ENCODE measurements at regions not wholly inside any gene's neighbourhood (a gene's known extent, or its start where the extent isn't known, plus 50 kb on each side); places are given as distances from the start of the nearest gene placed in this dataset.
A peak's percentile ranks its signal among the peaks of the same experiment; 100 is the strongest.

- no peak for TF ChIP-seq WRNIP1 (IDR thresholded peaks at IDR 0.05; ENCODE audit: borderline replicate concordance, low read depth, low read length)
- TF ChIP-seq BACH1 (IDR thresholded peaks at IDR 0.05; ENCODE audit: borderline replicate concordance): no peak
- TF ChIP-seq CEBPB (IDR thresholded peaks at IDR 0.05; ENCODE audit: borderline replicate concordance in 1 of 2, low read depth in 2 of 2, low read length in 2 of 2): no peak
- 0 out of 2 replicates have a peak, but pooled peaks have one; percentile 18 for TF ChIP-seq YY1 (IDR thresholded peaks at IDR 0.05; ENCODE audit: low read depth, low read length)
- TF ChIP-seq MXI1 (IDR thresholded peaks at IDR 0.05; ENCODE audit: low read depth, low read length): no peak
- TF ChIP-seq IKZF2 (IDR thresholded peaks at IDR 0.05): peak in 1 of 2 experiments; percentile 21; a peak in 1 of 4 replicates
- 0 out of 2 replicates have a peak, but pooled peaks have one; percentile 65 for TF ChIP-seq CBX5 (IDR thresholded peaks at IDR 0.05; ENCODE audit: low read depth)
- peak; percentile 37; the same call in 1 of the 2 replicates for TF ChIP-seq RUNX3 (IDR thresholded peaks at IDR 0.05; ENCODE audit: low read length)
- peak; percentile 19; the same call in 1 of the 2 replicates for TF ChIP-seq CREM (IDR thresholded peaks at IDR 0.05; ENCODE audit: low read depth)
- 0 out of 4 replicates have a peak, but pooled peaks of 1 of the 2 experiments have one; percentile 11 for TF ChIP-seq BHLHE40 (IDR thresholded peaks at IDR 0.05; ENCODE audit: borderline replicate concordance in 1 of 2, low read depth in 2 of 2, low read length in 1 of 2)
- TF ChIP-seq CHD1 (IDR thresholded peaks at IDR 0.05; ENCODE audit: low read depth, low read length): no peak
- TF ChIP-seq FOXM1 (IDR thresholded peaks at IDR 0.05; ENCODE audit: low read depth, low read length): 0 out of 2 replicates have a peak, but pooled peaks have one; percentile 36
- peak in 1 of 2 experiments; percentile 36; a peak in 1 of 4 replicates for TF ChIP-seq ETV6 (conservative IDR thresholded peaks at IDR 0.05 in 1 of 2, IDR thresholded peaks at IDR 0.05 in 1 of 2; ENCODE audit: borderline replicate concordance in 1 of 2, low read depth in 1 of 2)
- TF ChIP-seq NFIC (IDR thresholded peaks at IDR 0.05; ENCODE audit: low read depth, low read length): peak; percentile 63
- peak; percentile 32; the same call in 1 of the 2 replicates for TF ChIP-seq ATF2 (IDR thresholded peaks at IDR 0.05; ENCODE audit: low read length)
- TF ChIP-seq RAD51 (IDR thresholded peaks at IDR 0.05): peak; percentile 14; the same call in 1 of the 2 replicates
- TF ChIP-seq EED (IDR thresholded peaks at IDR 0.05; ENCODE audit: low read depth): peak; percentile 58; the same call in 1 of the 2 replicates
- POLR2A ChIA-PET: no interaction called here
These were observed 92.3 kb upstream of the P2RY1 start for GRCh38 chr3:152742368-152743347.

More at GRCh38 chr3:152742368-152743347, 92.3 kb upstream of the P2RY1 start:
- peaks cover 6% of the 10 kb centered on the region; the same call in 2 of the 3 replicates for H3K9me3 ChIP-seq (replicated peaks; ENCODE audit: control insufficient read depth, insufficient read depth, low read length)
- DNase-seq (ENCODE audit: low read depth, low spot score) (no peak), FAIRE-seq (peak; percentile 38), ATAC-seq (peak; percentile 86)
- ChIA-PET SMC1A (ENCODE audit: uncharacterized antibody, unreplicated experiment) (interaction anchor here (0.6 to 1.3 kb wide), 2 partner anchors 87 to 89 kb away, joined by 3 read pairs; no protein-coding TSS in a partner anchor), CTCF (no interaction called here), RAD21 (ENCODE audit: unreplicated experiment) (no interaction called here)
- no peaks in the 10 kb centered on the region for H3K27me3 ChIP-seq (replicated peaks in 1 of 2; ENCODE audit: control insufficient read depth in 2 of 2, insufficient read depth in 2 of 2, low read length in 1 of 2)
- no peak overlapping the region for H3K9ac ChIP-seq (ENCODE audit: control insufficient read depth, insufficient read depth, low read length)
- H4K20me1 ChIP-seq (ENCODE audit: control insufficient read depth, insufficient read depth): no peaks in the 10 kb centered on the region
- no peaks in the 10 kb centered on the region for H3K36me3 ChIP-seq (ENCODE audit: control insufficient read depth in 2 of 2, insufficient read depth in 2 of 2, low read length in 1 of 2)
- H3K27ac ChIP-seq (ENCODE audit: control insufficient read depth, insufficient read depth): peak overlapping the region; percentile 61; the same call in 1 of the 2 replicates
- in situ Hi-C loops (cut with MboI): no loop called here
- no peaks in the 10 kb centered on the region for H3K79me2 ChIP-seq (ENCODE audit: control insufficient read depth, insufficient read depth, low read length)
- intact Hi-C loops (cut with micrococcal nuclease; ENCODE audit: unreplicated experiment): no loop called here
- H3K4me1 ChIP-seq (ENCODE audit: control insufficient read depth, insufficient read depth, low read length): peaks cover 17% of the 10 kb centered on the region
- no peak overlapping the region; the same call in 1 of the 2 replicates for H3K4me2 ChIP-seq (ENCODE audit: control insufficient read depth, insufficient read depth)
- H3K4me3 ChIP-seq: no peak overlapping the region
- peak overlapping the region; percentile 37 for H2AFZ ChIP-seq (ENCODE audit: control insufficient read depth, low read depth, low read length)
- no TSS peak for BruUV-seq (replicated peaks)
- 17% methylated on average over 2 of the region's 2 CpGs for WGBS (ENCODE audit: insufficient coverage, insufficient replicate concordance, low lambda C conversion rate, missing lambda C conversion rate)
